H1 (cell line): ENCODE measurements at regions not wholly inside any gene's neighbourhood (a gene's known extent, or its start where the extent isn't known, plus 50 kb on each side); places are given as distances from the start of the nearest gene placed in this dataset.

Experiments used
- CTCF ChIA-PET: fragments of 300-600 bp; sonication (Branson Sonifier 250); formaldehyde crosslinking; loops from one replicate; lab custom pipeline; 2021; ENCODE audit not compliant: partially characterized antibody; lab: Charles Lee
- POLR2A ChIA-PET: fragments of 300-600 bp; sonication (Branson Sonifier 250); formaldehyde crosslinking; loops from one replicate; lab custom pipeline; 2021; ENCODE audit warnings: inconsistent platforms; ENCODE audit not compliant: partially characterized antibody; lab: Charles Lee
- DNase-seq, 2 experiments: peaks; one replicate each; pipeline versions ENCODE4 v3.0.0 to v3.0.0-alpha.2; 2010 to 2022; ENCODE audit warnings: low spot score in 2 of 2, low read depth in 1 of 2, mixed read lengths in 1 of 2
- FAIRE-seq: peaks from 2 replicates; lab custom pipeline; 2011; peaks lifted over from hg19 to GRCh38; lab: Jason Lieb, UNC
- H2AFZ ChIP-seq: 2 replicates; pipeline ENCODE4 v1.8.1; 2012; ENCODE audit warnings: low read length, inconsistent platforms
- H2AK5ac ChIP-seq: 2 replicates; pipeline ENCODE4 v1.6.1; 2013; ENCODE audit warnings: low read depth, low read length
- H2BK120ac ChIP-seq: replicated peaks from 2 replicates; pipeline ENCODE3; 2013; ENCODE audit warnings: low read depth, low read length, inconsistent platforms
- H2BK12ac ChIP-seq: 2 replicates; pipeline ENCODE4 v1.6.1; 2013; ENCODE audit warnings: low read depth, low read length
- H2BK15ac ChIP-seq: 2 replicates; pipeline ENCODE4 v1.6.1; 2013; ENCODE audit warnings: low read length
- H2BK20ac ChIP-seq: 2 replicates; pipeline ENCODE4 v1.6.1; 2013; ENCODE audit warnings: low read length
- H2BK5ac ChIP-seq: 2 replicates; pipeline ENCODE4 v1.6.1; 2013; ENCODE audit warnings: low read depth, low read length
- H3K14ac ChIP-seq: 2 replicates; pipeline ENCODE4 v1.6.1; 2013; ENCODE audit warnings: inconsistent platforms; ENCODE audit not compliant: insufficient read length
- H3K18ac ChIP-seq: 2 replicates; pipeline ENCODE4 v1.6.1; 2013; ENCODE audit warnings: low read length; ENCODE audit errors: extremely low read depth
- H3K23ac ChIP-seq: 2 replicates; pipeline ENCODE4 v1.6.1; 2013; ENCODE audit warnings: inconsistent platforms; ENCODE audit not compliant: insufficient read length
- H3K23me2 ChIP-seq: 2 replicates; pipeline ENCODE4 v1.6.1; 2013; ENCODE audit warnings: low read depth, low read length
- H3K27ac ChIP-seq: 2 replicates; pipeline ENCODE4 v1.6.1; 2011; ENCODE audit warnings: low read depth, low read length, inconsistent platforms
- H3K27me3 ChIP-seq, 4 experiments: replicated peaks in 1 of 4; 1 replicate in 1 of 4; 2 replicates in 3 of 4; pipeline versions ENCODE4 v1.6.1 to v1.8.1; 2011 to 2013; ENCODE audit warnings: low read length in 3 of 4, mild to moderate bottlenecking in 3 of 4, inconsistent platforms in 2 of 4, mixed read lengths in 2 of 4, moderate library complexity in 1 of 4; ENCODE audit not compliant: control insufficient read depth in 3 of 4, insufficient read depth in 3 of 4; ENCODE audit errors: extremely low read depth in 1 of 4
- H3K36me3 ChIP-seq, 4 experiments: 2 replicates each; pipeline versions ENCODE4 v1.6.1 to v1.8.1; 2011 to 2013; ENCODE audit warnings: mild to moderate bottlenecking in 4 of 4, low read length in 3 of 4, moderate library complexity in 2 of 4, control low read depth in 1 of 4, inconsistent platforms in 1 of 4; ENCODE audit not compliant: insufficient read depth in 4 of 4, control insufficient read depth in 2 of 4
- H3K4ac ChIP-seq: replicated peaks from 2 replicates; pipeline ENCODE3; 2013; ENCODE audit warnings: low read length, low read depth, mixed read lengths, inconsistent platforms; ENCODE audit not compliant: insufficient read length
- H3K4me1 ChIP-seq, 4 experiments: replicated peaks in 1 of 4; 1 replicate in 1 of 4; 2 replicates in 3 of 4; pipeline versions ENCODE4 v1.6.1 to v1.8.1; 2011 to 2013; ENCODE audit warnings: low read length in 3 of 4, inconsistent platforms in 2 of 4, mixed read lengths in 1 of 4; ENCODE audit not compliant: insufficient read depth in 4 of 4, control insufficient read depth in 3 of 4
- H3K4me2 ChIP-seq, 2 experiments: 2 replicates each; pipeline versions ENCODE4 v1.6.1 to v1.8.1; 2011 to 2013; ENCODE audit warnings: low read depth in 2 of 2, low read length in 2 of 2, control low read depth in 1 of 2, inconsistent platforms in 1 of 2, mild to moderate bottlenecking in 1 of 2; ENCODE audit not compliant: insufficient read depth in 1 of 2
- H3K4me3 ChIP-seq, 4 experiments: fragments of 200-600, 300-600 bp in 1 of 4; sonication (generic), shearing (Covaris generic), sonication (Bioruptor Twin) in 1 of 4; 2 replicates each; pipeline versions ENCODE4 v1.5.1 to v1.8.1; 2011 to 2016; ENCODE audit warnings: low read length in 4 of 4, low read depth in 3 of 4, control low read depth in 2 of 4, inconsistent platforms in 2 of 4, mild to moderate bottlenecking in 2 of 4, mixed read lengths in 1 of 4, moderate library complexity in 1 of 4; ENCODE audit not compliant: insufficient read depth in 2 of 4; ENCODE audit errors: extremely low read depth in 1 of 4
- H3K56ac ChIP-seq: replicated peaks from 2 replicates; pipeline ENCODE3; 2013; ENCODE audit warnings: low read depth, mild to moderate bottlenecking, mixed read lengths, low read length, inconsistent platforms; ENCODE audit not compliant: insufficient read length
- H3K79me1 ChIP-seq: 2 replicates; pipeline ENCODE4 v1.6.1; 2013; ENCODE audit warnings: low read depth, low read length, control low read depth
- H3K79me2 ChIP-seq, 2 experiments: 2 replicates each; pipeline versions ENCODE4 v1.6.1 to v1.8.1; 2012 to 2013; ENCODE audit warnings: low read length in 2 of 2, mild to moderate bottlenecking in 2 of 2, inconsistent platforms in 1 of 2; ENCODE audit not compliant: insufficient read depth in 2 of 2, control insufficient read depth in 1 of 2
- H3K9ac ChIP-seq, 4 experiments: replicated peaks in 1 of 4; 1 replicate in 1 of 4; 2 replicates in 3 of 4; pipeline versions ENCODE4 v1.6.1 to v1.8.1; 2011 to 2013; ENCODE audit warnings: low read depth in 3 of 4, low read length in 3 of 4, control low read depth in 2 of 4, mild to moderate bottlenecking in 2 of 4, moderate library complexity in 2 of 4, inconsistent platforms in 1 of 4; ENCODE audit errors: extremely low read depth in 1 of 4
- H3K9me3 ChIP-seq, 2 experiments: 2 replicates each; pipeline versions ENCODE4 v1.6.1 to v1.8.1; 2012 to 2013; ENCODE audit warnings: mild to moderate bottlenecking in 2 of 2, moderate library complexity in 2 of 2, control low read depth in 1 of 2, inconsistent platforms in 1 of 2, low read depth in 1 of 2, low read length in 1 of 2, mixed read lengths in 1 of 2; ENCODE audit not compliant: insufficient read depth in 2 of 2
- H4K20me1 ChIP-seq, 2 experiments: replicated peaks in 1 of 2; 2 replicates each; pipeline versions ENCODE3 to v1.8.1; 2011 to 2013; ENCODE audit warnings: inconsistent platforms in 2 of 2, low read length in 2 of 2, mild to moderate bottlenecking in 1 of 2; ENCODE audit not compliant: insufficient read depth in 2 of 2, control insufficient read depth in 1 of 2
- H4K5ac ChIP-seq: 2 replicates; pipeline ENCODE4 v1.6.1; 2013; ENCODE audit warnings: low read length, low read depth, mixed read lengths, inconsistent platforms; ENCODE audit not compliant: insufficient read length
- H4K8ac ChIP-seq: 2 replicates; pipeline ENCODE4 v1.8.0; 2013; ENCODE audit warnings: mild to moderate bottlenecking, moderate library complexity, low read length, inconsistent platforms; ENCODE audit not compliant: insufficient read depth; ENCODE audit errors: extremely low read depth
- H4K91ac ChIP-seq: replicated peaks from 2 replicates; pipeline ENCODE3; 2013; ENCODE audit warnings: low read length, mixed read lengths, inconsistent platforms; ENCODE audit not compliant: insufficient read length
- RAD21 ChIP-seq, 2 experiments: IDR thresholded peaks in 1 of 2; conservative IDR thresholded peaks in 1 of 2; 2 replicates each; pipeline ENCODE4 v1.6.1; 2011; ENCODE audit warnings: low read depth in 2 of 2, low read length in 2 of 2, improper control_type of control experiment in 1 of 2, inconsistent platforms in 1 of 2, mild to moderate bottlenecking in 1 of 2, moderate library complexity in 1 of 2
- WGBS, 2 experiments: shearing (Covaris generic) in 1 of 2; methylation state at CpG; one replicate each; pipeline versions ENCODE4 v1.1.6 to v1.1.7; 2013 to 2015; ENCODE audit warnings: low lambda C conversion rate in 2 of 2, mixed read lengths in 2 of 2, inconsistent platforms in 1 of 2, low coverage in 1 of 2, missing lambda C conversion rate in 1 of 2; ENCODE audit not compliant: insufficient replicate concordance in 2 of 2, insufficient coverage in 1 of 2, insufficient read length in 1 of 2; ENCODE audit errors: extremely low coverage in 1 of 2, missing lambda C conversion rate in 1 of 2; 5-methylcytosine and 5-hydroxymethylcytosine counted together

GRCh38 chr10:100621360-100622205 lies 85.8 kb downstream of the HIF1AN start:
- Histone ChIP-seq H3K9me3 (no peaks in the 10 kb centered on the region), H3K23me2 (peaks cover 3% of the 10 kb centered on the region; the same call in 1 of the 2 replicates), H2AFZ (no peak overlapping the region; the same call in 1 of the 2 replicates)
- TF ChIP-seq RAD21 (IDR thresholded peaks at IDR 0.05 in 1 of 2, conservative IDR thresholded peaks at IDR 0.05 in 1 of 2; ENCODE audit: low read depth in 2 of 2, low read length in 2 of 2): no peak
- TF ChIP-seq, all 59 proteins: peak for 0
- Histone ChIP-seq H4K8ac (no peak overlapping the region), H2BK12ac (no peak overlapping the region), H3K23ac (no peak overlapping the region), H2BK5ac (no peak overlapping the region), H2BK15ac (no peak overlapping the region), H4K5ac (no peak overlapping the region), H2BK20ac (no peak overlapping the region), H3K4me3 (no peak overlapping the region), H2BK120ac (no peak overlapping the region), H3K18ac (no peak overlapping the region), H3K36me3 (no peaks in the 10 kb centered on the region), H3K79me1 (no peaks in the 10 kb centered on the region), H3K4me1 (peaks cover 5 to 14% (median 8%) of the 10 kb centered on the region in 4 experiments), H4K20me1 (no peaks in the 10 kb centered on the region), H4K91ac (no peak overlapping the region), H3K79me2 (no peaks in the 10 kb centered on the region), H3K4ac (no peak overlapping the region), H3K27ac (no peak overlapping the region), H3K4me2 (no peak overlapping the region), H3K9ac (no peak overlapping the region), H3K56ac (no peak overlapping the region), H2AK5ac (no peak overlapping the region), H3K14ac (no peak overlapping the region), H3K27me3 (no peaks in the 10 kb centered on the region)
- 64% methylated on average over 16 of the region's 44 CpGs; no CpG with 5 or more reads in 1 of the 2 experiments for WGBS, 2 experiments
- ChIA-PET CTCF (interaction anchor here (0.9 to 11.7 kb wide), 6 partner anchors 11 to 257 kb away, joined by 3 to 88 read pairs (median 4); no protein-coding TSS in a partner anchor), POLR2A (no interaction called here)
- FAIRE-seq: no peak
- DNase-seq: no peak
